SK-N-SH treated with all-trans-retinoic acid at 6 μM for 48 hours (cell line): ENCODE measurements at regions not wholly inside any gene's neighbourhood (a gene's known extent, or its start where the extent isn't known, plus 50 kb on each side); places are given as distances from the start of the nearest gene placed in this dataset.

Source experiments
- BACH2 ChIP-seq: fragments of 250-450 bp; sonication (Bioruptor Pico); IDR thresholded peaks from 2 replicates; pipeline ENCODE4 v1.9.0; 2021; ENCODE audit warnings: mild to moderate bottlenecking, borderline replicate concordance
- ESRRG ChIP-seq: fragments of 250-450 bp; sonication (Bioruptor Pico); IDR thresholded peaks from 2 replicates; pipeline ENCODE4 v1.6.1; 2021; ENCODE audit warnings: mild to moderate bottlenecking
- GLIS3 ChIP-seq: fragments of 250-450 bp; sonication (Bioruptor Pico); IDR thresholded peaks from 2 replicates; pipeline ENCODE4 v1.5.0; 2020; ENCODE audit warnings: mild to moderate bottlenecking, moderate library complexity
- PATZ1 ChIP-seq: fragments of 250-450 bp; sonication (Bioruptor Pico); IDR thresholded peaks from 2 replicates; pipeline ENCODE4 v1.8.0; 2020; ENCODE audit warnings: mild to moderate bottlenecking, moderate library complexity, borderline replicate concordance
- TOX ChIP-seq: fragments of 250-450 bp; sonication (Bioruptor Pico); IDR thresholded peaks from 2 replicates; pipeline ENCODE4 v1.8.0; 2021; ENCODE audit warnings: mild to moderate bottlenecking, moderate library complexity, borderline replicate concordance
- ZFP3 ChIP-seq: fragments of 250-450 bp; sonication (Bioruptor Pico); IDR thresholded peaks from 2 replicates; pipeline ENCODE4 v1.5.0; 2020; ENCODE audit warnings: mild to moderate bottlenecking, moderate library complexity

GRCh38 chr1:90850181-90850897 is 133.2 kb upstream of the BARHL2 start:
- TF ChIP-seq ESRRG (no peak), BACH2 (CRISPR knock-in tag) (no peak), GLIS3 (CRISPR knock-in tag) (no peak), PATZ1 (CRISPR knock-in tag) (no peak), TOX (CRISPR knock-in tag) (no peak), ZFP3 (CRISPR knock-in tag) (no peak)
